ENCODE measurements at regions not wholly inside any gene's neighbourhood (a gene's known extent, or its start where the extent isn't known, plus 50 kb on each side); places are given as distances from the start of the nearest gene placed in this dataset.

DNA sequence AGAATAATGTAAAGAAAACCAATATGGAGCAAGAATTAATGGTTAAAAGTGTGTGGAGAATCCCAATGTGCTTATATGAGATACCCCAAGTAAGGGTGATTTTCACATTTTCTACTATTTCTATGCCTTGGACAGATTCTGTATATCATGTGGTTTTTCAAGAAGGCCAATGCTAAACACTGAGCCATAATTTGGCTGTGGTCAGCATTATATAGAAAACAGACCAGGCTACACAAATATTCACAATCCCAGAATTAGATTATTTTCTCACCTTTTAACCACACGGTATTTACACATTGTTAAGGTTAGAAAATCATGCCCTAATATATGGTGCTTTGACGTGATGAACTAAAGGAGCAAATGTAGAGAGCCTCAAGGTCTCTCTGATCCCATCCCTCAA, 277.4 kb upstream of the LRATD1 start:
- H3K27ac ChIP-seq = no peak overlapping the region
- intact Hi-C loops (cut with DNase I) = no loop called here
- 60 to 76% methylated on average over 2 of the region's 2 CpGs for WGBS, 2 donors
- ATAC-seq (no peak), DNase-seq (no peak), FAIRE-seq (no peak)
- H3K9me3 ChIP-seq = no peaks in the 10 kb centered on the region
- TF ChIP-seq, protein P1, sequence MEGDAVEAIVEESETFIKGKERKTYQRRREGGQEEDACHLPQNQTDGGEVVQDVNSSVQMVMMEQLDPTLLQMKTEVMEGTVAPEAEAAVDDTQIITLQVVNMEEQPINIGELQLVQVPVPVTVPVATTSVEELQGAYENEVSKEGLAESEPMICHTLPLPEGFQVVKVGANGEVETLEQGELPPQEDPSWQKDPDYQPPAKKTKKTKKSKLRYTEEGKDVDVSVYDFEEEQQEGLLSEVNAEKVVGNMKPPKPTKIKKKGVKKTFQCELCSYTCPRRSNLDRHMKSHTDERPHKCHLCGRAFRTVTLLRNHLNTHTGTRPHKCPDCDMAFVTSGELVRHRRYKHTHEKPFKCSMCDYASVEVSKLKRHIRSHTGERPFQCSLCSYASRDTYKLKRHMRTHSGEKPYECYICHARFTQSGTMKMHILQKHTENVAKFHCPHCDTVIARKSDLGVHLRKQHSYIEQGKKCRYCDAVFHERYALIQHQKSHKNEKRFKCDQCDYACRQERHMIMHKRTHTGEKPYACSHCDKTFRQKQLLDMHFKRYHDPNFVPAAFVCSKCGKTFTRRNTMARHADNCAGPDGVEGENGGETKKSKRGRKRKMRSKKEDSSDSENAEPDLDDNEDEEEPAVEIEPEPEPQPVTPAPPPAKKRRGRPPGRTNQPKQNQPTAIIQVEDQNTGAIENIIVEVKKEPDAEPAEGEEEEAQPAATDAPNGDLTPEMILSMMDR (IDR thresholded peaks at IDR 0.05) = no peak
- H3K27me3 ChIP-seq = no peaks in the 10 kb centered on the region
- no peaks in the 10 kb centered on the region for H3K4me1 ChIP-seq
- H3K4me3 ChIP-seq = no peak overlapping the region
- no peaks in the 10 kb centered on the region for H3K36me3 ChIP-seq

DNA sequence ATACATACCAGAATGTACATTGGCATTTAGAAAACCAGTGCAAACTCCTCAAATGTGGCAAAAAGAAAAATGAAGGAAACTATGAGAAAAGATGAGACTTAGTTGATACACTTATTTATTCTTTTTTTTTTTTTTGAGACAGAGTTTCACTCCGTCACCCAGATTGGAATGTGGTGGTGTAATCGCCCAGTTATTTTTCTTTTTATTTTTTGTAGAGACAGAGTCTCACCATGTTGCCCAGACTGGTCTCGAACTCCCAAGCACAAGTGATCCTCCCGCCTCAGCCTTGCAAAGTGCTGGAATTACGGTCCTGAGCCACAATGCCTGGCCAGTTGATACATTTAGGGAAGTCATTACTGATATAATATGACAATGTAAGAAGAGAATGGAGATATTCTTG, 274.2 kb upstream of the LRATD1 start:
- H3K4me1 ChIP-seq = no peaks in the 10 kb centered on the region
- H3K4me3 ChIP-seq = no peak overlapping the region
- no peaks in the 10 kb centered on the region for H3K27me3 ChIP-seq
- WGBS, 2 donors = 77 to 80% methylated on average over 5 of the region's 5 CpGs
- H3K36me3 ChIP-seq = no peaks in the 10 kb centered on the region
- H3K9me3 ChIP-seq = no peaks in the 10 kb centered on the region
- FAIRE-seq (no peak), DNase-seq (no peak), ATAC-seq (no peak)
- TF ChIP-seq, protein P1 (IDR thresholded peaks at IDR 0.05) = no peak
- H3K27ac ChIP-seq = no peak overlapping the region
- intact Hi-C loops (cut with DNase I) = no loop called here

DNA sequence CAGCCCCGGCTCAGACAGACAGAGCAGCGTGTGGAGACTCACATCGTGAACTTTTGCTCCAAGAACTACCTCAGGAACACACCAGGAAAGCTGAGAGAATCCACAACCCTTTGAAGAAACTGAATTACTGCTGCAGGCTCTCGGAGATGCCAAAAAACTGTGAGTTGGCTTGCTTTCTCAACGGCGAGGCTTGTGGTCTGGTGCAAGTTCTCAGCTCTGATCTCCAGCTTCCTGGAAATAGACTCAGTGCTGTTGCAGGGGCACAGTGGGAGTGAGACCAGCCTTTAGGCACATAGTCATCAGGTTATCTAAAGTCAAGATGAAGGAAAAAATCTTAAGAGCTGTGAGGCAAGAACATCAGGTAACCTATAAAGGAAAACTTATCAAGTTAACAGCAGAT, 273.7 kb upstream of the LRATD1 start:
- Histone ChIP-seq H3K4me3 (no peak overlapping the region), H3K4me1 (no peaks in the 10 kb centered on the region), H3K36me3 (no peaks in the 10 kb centered on the region), H3K27me3 (no peaks in the 10 kb centered on the region), H3K9me3 (no peaks in the 10 kb centered on the region), H3K27ac (no peak overlapping the region)
- FAIRE-seq (no peak), DNase-seq (no peak), ATAC-seq (no peak)
- TF ChIP-seq, protein P1 (IDR thresholded peaks at IDR 0.05) = no peak
- intact Hi-C loops (cut with DNase I) = no loop called here
- 73 to 83% methylated on average over 6 of the region's 6 CpGs for WGBS, 2 donors

DNA sequence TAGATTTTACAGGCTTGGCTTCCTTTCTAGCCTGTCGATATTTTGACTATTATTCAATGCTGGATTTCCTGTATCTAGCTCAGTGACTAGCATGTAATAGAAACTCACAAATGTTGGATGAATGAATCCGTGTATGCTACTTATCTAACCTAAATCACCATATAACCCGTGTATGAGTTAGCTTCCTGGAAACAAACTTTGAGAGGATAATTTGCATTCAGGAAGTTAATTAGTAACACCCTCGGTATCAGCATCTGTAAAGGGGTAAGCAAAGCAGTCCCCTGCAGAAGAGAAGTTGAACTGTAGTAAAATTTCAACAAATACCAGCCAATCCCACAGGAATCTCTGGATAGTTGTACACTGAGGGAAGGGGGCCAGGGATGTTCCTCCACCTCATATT, 269.4 kb upstream of the LRATD1 start:
- Histone ChIP-seq H3K27me3 (no peaks in the 10 kb centered on the region), H3K4me1 (no peaks in the 10 kb centered on the region), H3K9me3 (no peaks in the 10 kb centered on the region), H3K27ac (no peak overlapping the region), H3K36me3 (no peaks in the 10 kb centered on the region), H3K4me3 (no peak overlapping the region)
- TF ChIP-seq, protein P1 (IDR thresholded peaks at IDR 0.05) = no peak
- intact Hi-C loops (cut with DNase I) = no loop called here
- DNase-seq = no peak
- WGBS, 2 donors = 44 to 48% methylated on average over 4 of the region's 4 CpGs
- FAIRE-seq = no peak
- no peak for ATAC-seq

DNA sequence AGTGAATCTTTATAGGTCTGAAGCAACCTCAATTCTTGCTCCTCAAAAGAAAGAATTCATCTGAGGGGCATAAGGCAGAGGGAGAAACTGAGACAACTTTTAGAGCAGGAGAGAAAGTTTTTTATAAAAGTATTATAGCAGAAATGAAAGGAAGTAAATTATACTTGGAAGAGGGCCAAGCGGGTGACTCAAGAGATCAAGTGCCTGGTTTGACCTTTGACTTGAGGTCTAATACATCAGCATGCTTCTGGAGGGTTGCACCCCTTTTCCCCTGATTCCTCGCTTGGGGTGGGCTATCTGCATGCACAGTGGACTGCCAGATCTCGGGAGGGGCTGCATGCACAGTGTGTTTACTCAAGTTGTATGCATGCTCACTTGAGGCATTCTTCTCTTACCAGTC, 268.5 kb upstream of the LRATD1 start:
- no peaks in the 10 kb centered on the region for H3K4me1 ChIP-seq
- H3K4me3 ChIP-seq = no peak overlapping the region
- no peak for ATAC-seq
- DNase-seq = no peak
- no peaks in the 10 kb centered on the region for H3K27me3 ChIP-seq
- intact Hi-C loops (cut with DNase I) = no loop called here
- TF ChIP-seq, protein P1 (IDR thresholded peaks at IDR 0.05) = no peak
- no peaks in the 10 kb centered on the region for H3K9me3 ChIP-seq
- no peaks in the 10 kb centered on the region for H3K36me3 ChIP-seq
- H3K27ac ChIP-seq = no peak overlapping the region
- 47 to 70% methylated on average over 3 of the region's 3 CpGs for WGBS, 2 donors
- FAIRE-seq = no peak

Measured in pancreas (tissue), 10 donors.